Endothelial cell (in vitro differentiated cells): ENCODE measurements at regions not wholly inside any gene's neighbourhood (a gene's known extent, or its start where the extent isn't known, plus 50 kb on each side); places are given as distances from the start of the nearest gene placed in this dataset.

Experiments
- DNase-seq: peaks from one replicate; pipeline ENCODE4 v3.0.0; 2021; ENCODE audit warnings: low spot score
- H3K27ac Mint-ChIP-seq: one replicate; pipeline ENCODE4 v1.8.0; 2021; ENCODE audit warnings: mixed read lengths, inconsistent platforms; ENCODE audit not compliant: unreplicated experiment
- H3K27me3 Mint-ChIP-seq: one replicate; pipeline ENCODE4 v1.8.0; 2021; ENCODE audit warnings: mild to moderate bottlenecking, moderate library complexity, mixed read lengths, inconsistent platforms; ENCODE audit not compliant: unreplicated experiment
- H3K36me3 Mint-ChIP-seq: one replicate; pipeline ENCODE4 v1.8.0; 2021; ENCODE audit warnings: mild to moderate bottlenecking, low read depth, mixed read lengths, inconsistent platforms; ENCODE audit not compliant: unreplicated experiment
- H3K4me1 Mint-ChIP-seq: one replicate; pipeline ENCODE4 v1.8.0; 2021; ENCODE audit warnings: mild to moderate bottlenecking, mixed read lengths, inconsistent platforms; ENCODE audit not compliant: unreplicated experiment
- H3K4me3 Mint-ChIP-seq: one replicate; pipeline ENCODE4 v1.8.0; 2021; ENCODE audit warnings: mild to moderate bottlenecking, mixed read lengths, inconsistent platforms; ENCODE audit not compliant: unreplicated experiment
- H3K9me3 Mint-ChIP-seq: one replicate; pipeline ENCODE4 v1.8.0; 2021; ENCODE audit warnings: mixed read lengths, inconsistent platforms; ENCODE audit not compliant: unreplicated experiment
- TF ChIP-seq, protein P1 (sequence below): fragments of 200-600 bp; sonication (generic); IDR thresholded peaks from one replicate; pipeline ENCODE4 v1.5.0; 2021; ENCODE audit warnings: antibody characterized with exemption; ENCODE audit not compliant: unreplicated experiment

DNA sequence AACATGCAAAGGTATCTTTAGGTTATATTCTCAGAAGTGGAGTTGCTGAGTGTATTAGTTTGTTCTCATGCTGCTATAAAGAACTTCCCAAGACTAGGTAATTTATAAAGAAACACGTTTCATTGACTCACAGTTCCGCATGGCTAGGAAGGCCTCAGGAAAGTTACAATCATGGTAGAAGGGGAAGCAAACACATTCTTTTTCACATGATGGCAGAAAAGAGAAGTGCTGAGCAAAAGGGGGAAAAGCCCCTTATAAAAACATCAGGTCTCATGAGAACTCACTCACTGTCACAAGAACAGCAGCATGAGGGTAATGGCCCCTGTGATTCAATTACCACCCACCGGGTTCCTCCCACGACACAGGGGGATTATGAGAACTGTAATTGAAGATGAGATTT lies 163.6 kb upstream of the PRLR start:
- H3K4me1 Mint-ChIP-seq, result no peaks in the 10 kb centered on the region
- no peaks in the 10 kb centered on the region for H3K27me3 Mint-ChIP-seq
- no peaks in the 10 kb centered on the region for H3K9me3 Mint-ChIP-seq
- H3K27ac Mint-ChIP-seq, result no peak overlapping the region
- no peaks in the 10 kb centered on the region for H3K36me3 Mint-ChIP-seq
- TF ChIP-seq, protein P1, sequence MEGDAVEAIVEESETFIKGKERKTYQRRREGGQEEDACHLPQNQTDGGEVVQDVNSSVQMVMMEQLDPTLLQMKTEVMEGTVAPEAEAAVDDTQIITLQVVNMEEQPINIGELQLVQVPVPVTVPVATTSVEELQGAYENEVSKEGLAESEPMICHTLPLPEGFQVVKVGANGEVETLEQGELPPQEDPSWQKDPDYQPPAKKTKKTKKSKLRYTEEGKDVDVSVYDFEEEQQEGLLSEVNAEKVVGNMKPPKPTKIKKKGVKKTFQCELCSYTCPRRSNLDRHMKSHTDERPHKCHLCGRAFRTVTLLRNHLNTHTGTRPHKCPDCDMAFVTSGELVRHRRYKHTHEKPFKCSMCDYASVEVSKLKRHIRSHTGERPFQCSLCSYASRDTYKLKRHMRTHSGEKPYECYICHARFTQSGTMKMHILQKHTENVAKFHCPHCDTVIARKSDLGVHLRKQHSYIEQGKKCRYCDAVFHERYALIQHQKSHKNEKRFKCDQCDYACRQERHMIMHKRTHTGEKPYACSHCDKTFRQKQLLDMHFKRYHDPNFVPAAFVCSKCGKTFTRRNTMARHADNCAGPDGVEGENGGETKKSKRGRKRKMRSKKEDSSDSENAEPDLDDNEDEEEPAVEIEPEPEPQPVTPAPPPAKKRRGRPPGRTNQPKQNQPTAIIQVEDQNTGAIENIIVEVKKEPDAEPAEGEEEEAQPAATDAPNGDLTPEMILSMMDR, result no peak
- no peak overlapping the region for H3K4me3 Mint-ChIP-seq
- DNase-seq, result no peak

DNA sequence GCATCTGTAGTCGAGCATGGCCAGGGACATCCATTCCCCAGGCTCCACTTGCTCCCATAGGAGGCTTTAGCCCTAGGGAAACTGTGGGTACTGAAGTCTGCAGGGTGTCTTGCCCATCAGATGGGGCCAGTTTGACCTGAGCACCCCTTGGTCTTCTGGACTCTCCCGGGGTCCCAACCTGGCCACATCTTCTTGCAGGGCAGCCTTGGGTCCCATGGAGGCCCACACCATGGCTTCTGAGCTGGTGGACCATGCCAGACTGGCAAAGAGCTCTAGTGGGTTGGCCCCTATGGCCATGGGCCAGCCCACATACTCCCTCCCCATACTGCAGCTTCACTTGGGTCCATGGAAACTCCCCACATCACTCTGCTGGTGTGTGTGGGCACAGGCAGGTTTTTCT lies 154.4 kb upstream of the PRLR start:
- H3K27me3 Mint-ChIP-seq, result no peaks in the 10 kb centered on the region
- no peak overlapping the region for H3K27ac Mint-ChIP-seq
- no peaks in the 10 kb centered on the region for H3K36me3 Mint-ChIP-seq
- DNase-seq, result no peak
- H3K9me3 Mint-ChIP-seq, result no peaks in the 10 kb centered on the region
- TF ChIP-seq, protein P1, result no peak
- no peaks in the 10 kb centered on the region for H3K4me1 Mint-ChIP-seq
- no peak overlapping the region for H3K4me3 Mint-ChIP-seq

DNA sequence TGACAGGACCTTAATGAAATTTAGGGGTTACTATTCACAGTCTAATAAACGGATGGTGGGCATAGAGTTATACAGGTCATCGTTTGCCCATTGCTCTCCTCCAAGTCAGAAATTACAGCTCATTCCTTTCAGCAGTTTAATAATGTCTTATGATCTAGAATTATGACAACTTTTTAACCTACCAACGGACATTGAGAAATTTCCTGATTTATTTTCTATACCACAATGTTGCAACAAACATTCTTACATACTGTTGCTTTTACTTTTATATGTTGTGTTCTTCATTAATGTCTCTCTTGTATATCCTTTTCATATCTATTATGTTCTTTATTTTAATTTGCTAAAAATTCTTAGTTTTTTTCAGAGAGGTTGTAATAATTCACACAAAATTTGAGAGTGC lies 152.8 kb upstream of the PRLR start:
- Mint-ChIP-seq H3K4me1 (no peaks in the 10 kb centered on the region), H3K36me3 (no peaks in the 10 kb centered on the region), H3K9me3 (no peaks in the 10 kb centered on the region), H3K27ac (no peak overlapping the region), H3K4me3 (no peak overlapping the region), H3K27me3 (no peaks in the 10 kb centered on the region)
- TF ChIP-seq, protein P1, result no peak
- DNase-seq, result no peak

DNA sequence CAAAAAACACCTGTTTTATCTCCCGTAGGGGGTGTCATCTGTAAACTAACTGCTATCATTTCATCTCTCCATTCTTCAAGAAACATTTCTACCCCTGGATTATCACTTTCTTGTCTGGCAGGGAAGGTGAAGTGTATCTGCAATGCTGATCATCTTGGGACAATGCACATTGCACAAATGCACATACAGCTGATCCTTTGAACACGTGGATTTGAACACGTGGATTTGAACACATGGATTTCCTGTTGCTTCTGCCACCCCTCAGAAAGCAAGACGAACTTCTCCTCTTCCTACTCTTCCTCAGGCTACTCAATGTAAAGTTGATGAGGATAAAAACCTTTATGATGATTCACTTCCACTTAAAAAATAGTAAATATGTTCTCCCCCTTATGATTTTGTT lies 147.4 kb upstream of the PRLR start:
- H3K27me3 Mint-ChIP-seq, result no peaks in the 10 kb centered on the region
- H3K9me3 Mint-ChIP-seq, result no peaks in the 10 kb centered on the region
- no peak overlapping the region for H3K4me3 Mint-ChIP-seq
- DNase-seq, result no peak
- no peaks in the 10 kb centered on the region for H3K36me3 Mint-ChIP-seq
- TF ChIP-seq, protein P1, result no peak
- H3K27ac Mint-ChIP-seq, result no peak overlapping the region
- H3K4me1 Mint-ChIP-seq, result no peaks in the 10 kb centered on the region

DNA sequence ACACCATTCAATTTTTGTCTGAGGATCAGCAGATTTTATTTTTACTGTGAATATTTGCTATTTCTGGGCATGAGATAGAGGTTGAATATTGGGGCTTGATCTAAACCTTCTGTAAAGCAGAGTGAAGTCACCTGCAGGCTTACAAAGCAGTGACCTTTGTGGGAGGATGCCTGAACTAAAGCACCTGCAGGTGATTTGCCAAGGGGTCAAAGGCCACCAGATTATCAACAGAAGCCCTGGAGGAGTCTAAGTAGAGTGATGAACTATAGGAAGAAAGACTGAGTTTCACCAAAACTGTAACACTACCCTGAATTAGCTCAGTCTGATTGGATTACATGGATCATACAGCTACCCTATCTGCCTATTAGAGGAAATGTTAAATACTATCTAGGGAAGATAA lies 144.3 kb upstream of the PRLR start:
- H3K27ac Mint-ChIP-seq, result no peak overlapping the region
- H3K27me3 Mint-ChIP-seq, result no peaks in the 10 kb centered on the region
- TF ChIP-seq, protein P1, result no peak
- H3K4me1 Mint-ChIP-seq, result no peaks in the 10 kb centered on the region
- no peaks in the 10 kb centered on the region for H3K36me3 Mint-ChIP-seq
- no peaks in the 10 kb centered on the region for H3K9me3 Mint-ChIP-seq
- DNase-seq, result no peak
- no peak overlapping the region for H3K4me3 Mint-ChIP-seq
